HCT116 (cell line): ENCODE measurements at regions not wholly inside any gene's neighbourhood (a gene's known extent, or its start where the extent isn't known, plus 50 kb on each side); places are given as distances from the start of the nearest gene placed in this dataset.

ENCODE experiments used
- ATAC-seq: fragments of 200-7000 bp; cut with Tn5 transposase; 2 replicates; pipeline ENCODE4 v1.9.1; 2020; ENCODE audit warnings: mild to moderate bottlenecking, moderate library complexity
- BruUV-seq: library from RNA; stranded (reverse); fragments of 400-500 nt; replicated peaks from 2 replicates; lab custom pipeline; 2021; lab: Mats Ljungman, UMichigan
- CTCF ChIA-PET: fragments of 300-600 bp; sonication (Branson Sonifier 250); formaldehyde crosslinking; loops from one replicate; lab custom pipeline; 2021; ENCODE audit warnings: antibody characterized with exemption; lab: Charles Lee
- POLR2A ChIA-PET: fragments of 300-600, 350-600 bp; sonication (Branson Sonifier 250); formaldehyde crosslinking; loops from one replicate; lab custom pipeline; 2021; ENCODE audit warnings: antibody characterized with exemption; lab: Charles Lee
- RAD21 ChIA-PET, 2 experiments: fragments of 300-600 bp; sonication (Branson Sonifier 250); formaldehyde crosslinking; loops; one replicate each; lab custom pipeline; 2023; ENCODE audit warnings: low total read pairs in 2 of 2; ENCODE audit not compliant: uncharacterized antibody in 2 of 2, unreplicated experiment in 2 of 2, low non-redundant PET in 1 of 2; lab: Charles Lee
- DNase-seq: peaks from one replicate; pipeline ENCODE4 v3.0.0-alpha.2; 2010; ENCODE audit warnings: low read depth, low spot score
- H2AFZ ChIP-seq: fragments of 200-600 bp; shearing (Covaris generic), sonication (generic); 2 replicates; pipeline ENCODE4 v1.6.1; 2017; ENCODE audit warnings: low read depth, mixed run types, mixed read lengths, antibody characterized with exemption, low read length; ENCODE audit not compliant: poor library complexity, severe bottlenecking
- H3K27ac ChIP-seq: 2 replicates; pipeline ENCODE4 v1.5.1; 2012; ENCODE audit warnings: low read depth, low read length
- H3K27me3 ChIP-seq: fragments of 200-600 bp; sonication (generic); 2 replicates; pipeline ENCODE4 v1.6.1; 2016; ENCODE audit warnings: mixed run types, low read length, mixed read lengths; ENCODE audit not compliant: insufficient read depth
- H3K36me3 ChIP-seq, 2 experiments: fragments of 200-500 bp in 1 of 2; fragments of 200-600 bp in 1 of 2; sonication (Bioruptor generic) in 1 of 2; sonication (generic) in 1 of 2; 2 replicates each; pipeline versions ENCODE4 v1.5.1 to v1.6.1; 2014 to 2016; ENCODE audit warnings: low read length in 2 of 2, inconsistent platforms in 1 of 2, mixed read lengths in 1 of 2, mixed run types in 1 of 2; ENCODE audit not compliant: insufficient read depth in 2 of 2, control insufficient read depth in 1 of 2
- H3K4me1 ChIP-seq, 2 experiments: fragments of 200-600 bp in 1 of 2; sonication (generic) in 1 of 2; 2 replicates each; pipeline versions ENCODE4 v1.5.1 to v1.6.1; 2012 to 2017; ENCODE audit warnings: low read length in 2 of 2, inconsistent platforms in 1 of 2, mild to moderate bottlenecking in 1 of 2, mixed read lengths in 1 of 2, mixed run types in 1 of 2, moderate library complexity in 1 of 2; ENCODE audit not compliant: insufficient read depth in 2 of 2, control insufficient read depth in 1 of 2
- H3K4me2 ChIP-seq: fragments of 200-600 bp; sonication (generic); 2 replicates; pipeline ENCODE4 v1.6.1; 2017; ENCODE audit warnings: mixed run types, low read length, mixed read lengths
- H3K4me3 ChIP-seq, 2 experiments: fragments of 200-600 bp in 1 of 2; sonication (generic) in 1 of 2; replicated peaks in 1 of 2; 2 replicates each; pipeline ENCODE4 v1.5.1; 2011 to 2016; ENCODE audit warnings: low read length in 2 of 2, control low read depth in 1 of 2, low read depth in 1 of 2, mild to moderate bottlenecking in 1 of 2, mixed read lengths in 1 of 2, mixed run types in 1 of 2
- H3K79me2 ChIP-seq: fragments of 200-600 bp; sonication (generic); 2 replicates; pipeline ENCODE4 v1.6.1; 2017; ENCODE audit warnings: mild to moderate bottlenecking, mixed run types, low read length, moderate library complexity, mixed read lengths; ENCODE audit not compliant: insufficient read depth
- H3K9ac ChIP-seq: fragments of 200-600 bp; sonication (generic); 2 replicates; pipeline ENCODE4 v1.6.1; 2016; ENCODE audit warnings: low read length, mixed read lengths
- H3K9me2 ChIP-seq: fragments of 200-600 bp; sonication (generic), shearing (Covaris generic); 2 replicates; pipeline ENCODE4 v1.6.1; 2017; ENCODE audit warnings: mixed run types, mild to moderate bottlenecking, moderate library complexity; ENCODE audit not compliant: insufficient read depth
- H3K9me3 ChIP-seq, 2 experiments: fragments of 200-500 bp in 1 of 2; fragments of 200-600 bp in 1 of 2; sonication (Bioruptor generic) in 1 of 2; sonication (generic) in 1 of 2; 2 replicates each; pipeline ENCODE4 v1.6.1; 2014 to 2017; ENCODE audit warnings: low read length in 2 of 2, mixed read lengths in 2 of 2, inconsistent platforms in 1 of 2, low read depth in 1 of 2, mild to moderate bottlenecking in 1 of 2, mixed run types in 1 of 2, moderate library complexity in 1 of 2; ENCODE audit not compliant: control insufficient read depth in 1 of 2, insufficient read depth in 1 of 2
- H4K20me1 ChIP-seq: fragments of 200-600 bp; sonication (generic), shearing (Covaris generic); 2 replicates; pipeline ENCODE4 v1.6.1; 2017; ENCODE audit warnings: mixed run types, mild to moderate bottlenecking, moderate library complexity; ENCODE audit not compliant: insufficient read depth
- ELF1 ChIP-seq: IDR thresholded peaks from 2 replicates; pipeline ENCODE4 v1.6.1; 2012; ENCODE audit warnings: low read depth, borderline replicate concordance
- EZH2 ChIP-seq: fragments of 200-600 bp; sonication (generic); IDR thresholded peaks from 2 replicates; pipeline ENCODE4 v1.6.1; 2017; ENCODE audit warnings: antibody characterized with exemption, mixed run types
- EZH2phosphoT487 ChIP-seq: fragments of 200-600 bp; IDR thresholded peaks from 2 replicates; pipeline ENCODE4 v1.6.1; 2018; ENCODE audit warnings: antibody characterized with exemption, borderline replicate concordance
- JUND ChIP-seq: IDR thresholded peaks from 2 replicates; pipeline ENCODE4 v1.6.1; 2012
- POLR2AphosphoS5 ChIP-seq: IDR thresholded peaks from 2 replicates; pipeline ENCODE4 v1.6.1; 2011; ENCODE audit warnings: mild to moderate bottlenecking, low read depth, low read length, moderate library complexity
- RAD21 ChIP-seq: IDR thresholded peaks from 2 replicates; pipeline ENCODE4 v1.6.1; 2012; ENCODE audit warnings: low read depth, mild to moderate bottlenecking
- SIN3A ChIP-seq: IDR thresholded peaks from 2 replicates; pipeline ENCODE4 v1.6.1; 2012; ENCODE audit warnings: low read depth
- SRF ChIP-seq: IDR thresholded peaks from 2 replicates; pipeline ENCODE4 v1.6.1; 2012; ENCODE audit warnings: low read depth
- TCF7L2 ChIP-seq: IDR thresholded peaks from 2 replicates; pipeline ENCODE4 v1.7.0; 2011; ENCODE audit warnings: borderline replicate concordance, inconsistent platforms; ENCODE audit not compliant: insufficient read depth, insufficient read length; ENCODE audit errors: extremely low read depth
- YY1 ChIP-seq: IDR thresholded peaks from 2 replicates; pipeline ENCODE4 v1.6.1; 2011; ENCODE audit warnings: low read length, low read depth, moderate library complexity, mild to moderate bottlenecking; ENCODE audit not compliant: insufficient replicate concordance; ENCODE audit errors: extremely low read depth
- ZFX ChIP-seq: fragments of 450-650 bp; IDR thresholded peaks from 2 replicates; pipeline ENCODE4 v1.6.1; 2017
- ZNF274 ChIP-seq: fragments of 200-500 bp; sonication (Bioruptor generic); IDR thresholded peaks from 2 replicates; pipeline ENCODE4 v1.6.1; 2014; ENCODE audit warnings: mild to moderate bottlenecking, low read depth, low read length, inconsistent platforms
- intact Hi-C: fragments of 100-400 bp; cut with micrococcal nuclease; formaldehyde crosslinking; loops from 2 replicates; pipeline ENCODE4 v1.10.0; 2022
- TF ChIP-seq, protein P1 (sequence below): IDR thresholded peaks from 2 replicates; pipeline ENCODE4 v1.6.1; 2012
- TF ChIP-seq, protein P2 (sequence below): IDR thresholded peaks from 2 replicates; pipeline ENCODE4 v1.6.1; 2012; ENCODE audit warnings: low read depth

GRCh38 chr11:120009938-120010337 is 128.0 kb downstream of the TRIM29 start:
- H3K36me3 ChIP-seq, result no peaks in the 10 kb centered on the region
- no peaks in the 10 kb centered on the region; a peak in 1 of 4 replicates for H3K4me1 ChIP-seq
- no peaks in the 10 kb centered on the region for H4K20me1 ChIP-seq
- H3K4me2 ChIP-seq, result no peak overlapping the region
- BruUV-seq, result no TSS peak
- no peaks in the 10 kb centered on the region for H3K9me2 ChIP-seq
- no peaks in the 10 kb centered on the region for H3K79me2 ChIP-seq
- intact Hi-C loops, result no loop called here
- RAD21 ChIA-PET, result no interaction called here
- no peak overlapping the region for H3K4me3 ChIP-seq
- ATAC-seq (no peak), DNase-seq (no peak)
- POLR2A ChIA-PET, result no interaction called here
- no peak overlapping the region for H2AFZ ChIP-seq
- no peak overlapping the region for H3K27ac ChIP-seq
- CTCF ChIA-PET, result no interaction called here
- no peak overlapping the region for H3K9ac ChIP-seq
- no peaks in the 10 kb centered on the region for H3K9me3 ChIP-seq
- H3K27me3 ChIP-seq, result peaks cover 21% of the 10 kb centered on the region
- TF ChIP-seq, protein P1, sequence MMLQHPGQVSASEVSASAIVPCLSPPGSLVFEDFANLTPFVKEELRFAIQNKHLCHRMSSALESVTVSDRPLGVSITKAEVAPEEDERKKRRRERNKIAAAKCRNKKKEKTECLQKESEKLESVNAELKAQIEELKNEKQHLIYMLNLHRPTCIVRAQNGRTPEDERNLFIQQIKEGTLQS, result no peak
- TF ChIP-seq POLR2AphosphoS5, result no peak
- TF ChIP-seq RAD21, result no peak
- no peak for TF ChIP-seq ZFX
- no peak for TF ChIP-seq EZH2
- no peak for TF ChIP-seq ZNF274
- TF ChIP-seq YY1, result no peak
- no peak for TF ChIP-seq SRF
- no peak for TF ChIP-seq TCF7L2
- no peak for TF ChIP-seq SIN3A
- TF ChIP-seq, protein P2, sequence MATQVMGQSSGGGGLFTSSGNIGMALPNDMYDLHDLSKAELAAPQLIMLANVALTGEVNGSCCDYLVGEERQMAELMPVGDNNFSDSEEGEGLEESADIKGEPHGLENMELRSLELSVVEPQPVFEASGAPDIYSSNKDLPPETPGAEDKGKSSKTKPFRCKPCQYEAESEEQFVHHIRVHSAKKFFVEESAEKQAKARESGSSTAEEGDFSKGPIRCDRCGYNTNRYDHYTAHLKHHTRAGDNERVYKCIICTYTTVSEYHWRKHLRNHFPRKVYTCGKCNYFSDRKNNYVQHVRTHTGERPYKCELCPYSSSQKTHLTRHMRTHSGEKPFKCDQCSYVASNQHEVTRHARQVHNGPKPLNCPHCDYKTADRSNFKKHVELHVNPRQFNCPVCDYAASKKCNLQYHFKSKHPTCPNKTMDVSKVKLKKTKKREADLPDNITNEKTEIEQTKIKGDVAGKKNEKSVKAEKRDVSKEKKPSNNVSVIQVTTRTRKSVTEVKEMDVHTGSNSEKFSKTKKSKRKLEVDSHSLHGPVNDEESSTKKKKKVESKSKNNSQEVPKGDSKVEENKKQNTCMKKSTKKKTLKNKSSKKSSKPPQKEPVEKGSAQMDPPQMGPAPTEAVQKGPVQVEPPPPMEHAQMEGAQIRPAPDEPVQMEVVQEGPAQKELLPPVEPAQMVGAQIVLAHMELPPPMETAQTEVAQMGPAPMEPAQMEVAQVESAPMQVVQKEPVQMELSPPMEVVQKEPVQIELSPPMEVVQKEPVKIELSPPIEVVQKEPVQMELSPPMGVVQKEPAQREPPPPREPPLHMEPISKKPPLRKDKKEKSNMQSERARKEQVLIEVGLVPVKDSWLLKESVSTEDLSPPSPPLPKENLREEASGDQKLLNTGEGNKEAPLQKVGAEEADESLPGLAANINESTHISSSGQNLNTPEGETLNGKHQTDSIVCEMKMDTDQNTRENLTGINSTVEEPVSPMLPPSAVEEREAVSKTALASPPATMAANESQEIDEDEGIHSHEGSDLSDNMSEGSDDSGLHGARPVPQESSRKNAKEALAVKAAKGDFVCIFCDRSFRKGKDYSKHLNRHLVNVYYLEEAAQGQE, result no peak
- no peak for TF ChIP-seq EZH2phosphoT487
- no peak for TF ChIP-seq ELF1
- no peak for TF ChIP-seq JUND
